IPS-15b (cell line): ENCODE measurements at regions not wholly inside any gene's neighbourhood (a gene's known extent, or its start where the extent isn't known, plus 50 kb on each side); places are given as distances from the start of the nearest gene placed in this dataset.

Experiments used
- H3K27me3 ChIP-seq: one replicate; pipeline ENCODE4 v1.6.1; 2013; ENCODE audit warnings: low read length; ENCODE audit not compliant: control insufficient read depth, insufficient read depth
- H3K36me3 ChIP-seq: one replicate; pipeline ENCODE4 v1.6.1; 2013; ENCODE audit warnings: low read length; ENCODE audit not compliant: control insufficient read depth, insufficient read depth
- H3K4me1 ChIP-seq: one replicate; pipeline ENCODE4 v1.6.1; 2013; ENCODE audit warnings: mild to moderate bottlenecking, low read length; ENCODE audit not compliant: control insufficient read depth, insufficient read depth
- H3K4me3 ChIP-seq: one replicate; pipeline ENCODE4 v1.5.1; 2013; ENCODE audit warnings: low read depth, low read length
- H3K9ac ChIP-seq: one replicate; pipeline ENCODE4 v1.6.1; 2013; ENCODE audit warnings: low read depth, mild to moderate bottlenecking, low read length
- H3K9me3 ChIP-seq: one replicate; pipeline ENCODE4 v1.6.1; 2013; ENCODE audit warnings: mild to moderate bottlenecking, low read length; ENCODE audit not compliant: control insufficient read depth, insufficient read depth

DNA sequence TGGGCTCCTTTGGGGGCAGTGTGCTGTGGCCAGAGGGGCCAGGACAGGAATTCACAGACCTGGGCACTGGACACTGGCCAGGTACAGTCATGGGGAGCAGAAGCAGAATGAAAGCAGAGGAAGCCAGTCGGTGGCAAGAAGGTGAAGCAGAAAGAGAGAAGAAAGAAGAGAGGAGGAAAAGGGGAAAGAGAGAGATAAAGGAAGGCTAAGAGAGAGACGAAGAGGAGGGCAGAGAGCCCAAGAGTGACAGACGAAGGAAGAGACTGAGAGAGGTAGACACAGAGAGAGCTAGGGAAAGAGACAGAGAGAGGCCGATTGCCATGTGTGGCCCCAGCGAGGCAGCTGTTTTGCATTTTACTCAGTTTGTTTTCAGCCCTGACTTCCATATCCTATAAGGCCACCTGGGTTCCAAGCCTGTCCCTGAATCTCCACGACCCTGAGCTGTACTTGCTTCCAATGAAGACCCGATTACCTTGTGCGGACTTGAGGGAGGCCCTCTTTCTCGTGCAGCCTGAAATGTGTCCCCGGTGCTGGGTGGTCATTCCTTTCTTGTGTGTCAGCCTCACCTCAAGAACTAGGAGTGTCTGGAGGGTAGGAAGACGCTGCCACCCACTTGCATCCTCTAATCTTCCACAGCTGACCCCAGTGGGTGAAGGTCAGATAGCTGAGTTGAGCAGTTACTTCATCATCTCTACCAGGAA lies 73.9 kb downstream of the LSM3 start:
- peaks cover 2% of the 10 kb centered on the region for H3K36me3 ChIP-seq
- H3K27me3 ChIP-seq: no peaks in the 10 kb centered on the region
- H3K4me3 ChIP-seq: no peak overlapping the region
- no peaks in the 10 kb centered on the region for H3K9me3 ChIP-seq
- H3K9ac ChIP-seq: no peak overlapping the region
- peaks cover 3% of the 10 kb centered on the region for H3K4me1 ChIP-seq

DNA sequence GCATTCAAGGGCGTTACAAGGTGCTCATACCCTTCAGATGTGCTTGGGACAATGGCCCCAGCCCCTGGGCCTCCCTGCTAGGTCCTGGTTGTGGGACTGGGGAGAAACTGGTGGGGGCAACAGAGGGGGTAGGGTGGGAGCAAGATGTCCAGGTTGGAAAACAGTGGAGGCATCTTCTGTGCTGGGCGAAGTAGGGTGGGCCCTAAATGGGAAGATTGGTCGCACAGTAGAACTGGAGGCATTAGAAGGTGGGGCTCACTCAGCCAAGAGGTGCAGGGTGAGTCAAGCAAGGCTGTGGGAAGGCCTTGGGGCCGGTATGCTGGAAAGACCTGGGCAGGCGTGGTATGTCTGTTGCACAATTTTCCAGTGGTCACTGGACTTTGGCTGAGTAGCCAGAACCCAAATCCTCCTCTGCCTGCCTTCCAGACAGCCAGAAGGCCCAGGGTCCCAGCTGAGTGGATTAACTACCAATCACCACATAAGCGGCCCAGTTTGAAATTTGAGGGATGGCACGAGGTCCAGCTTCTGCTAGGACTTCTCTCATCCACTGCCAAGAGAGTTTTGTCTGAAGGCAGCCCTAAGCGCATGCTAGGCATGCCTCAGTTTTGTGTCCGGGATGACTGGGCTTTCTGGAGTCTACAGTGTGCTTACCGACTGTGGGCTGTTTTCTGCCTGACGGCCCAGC lies 74.5 kb downstream of the LSM3 start:
- peaks cover 3% of the 10 kb centered on the region for H3K4me1 ChIP-seq
- H3K4me3 ChIP-seq: no peak overlapping the region
- no peak overlapping the region for H3K9ac ChIP-seq

DNA sequence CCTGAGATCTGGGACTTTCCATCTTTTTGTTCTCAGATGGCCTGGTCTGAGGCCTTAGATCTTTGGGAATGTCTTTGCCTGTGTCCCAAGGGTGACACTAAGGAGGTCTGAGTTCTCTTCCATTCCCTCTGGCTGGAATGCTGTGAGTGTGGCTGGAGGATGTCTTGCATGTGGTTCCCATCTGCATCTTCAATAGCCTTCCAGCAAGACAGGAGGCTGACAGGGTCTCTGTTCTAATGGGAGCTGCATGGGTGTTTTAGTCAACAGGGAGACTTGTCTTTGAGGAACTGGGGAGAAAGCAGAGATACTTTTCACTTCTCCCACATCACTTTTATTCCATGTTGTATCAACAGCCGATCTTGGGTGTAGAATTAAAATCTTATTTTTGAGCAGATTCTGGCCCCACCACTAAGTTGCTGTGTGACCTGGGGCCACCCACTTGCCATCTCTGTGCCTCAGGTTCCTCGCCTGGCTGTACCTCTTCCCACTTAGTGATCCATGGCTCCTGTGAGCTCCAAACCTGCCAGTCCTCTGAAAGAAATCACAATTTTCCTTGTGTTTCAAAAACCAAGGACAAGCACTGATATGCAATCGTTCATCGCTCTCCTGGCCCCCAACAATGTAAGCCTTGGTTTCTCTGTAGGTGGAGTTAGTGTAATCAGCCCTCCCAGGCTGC lies 75.2 kb downstream of the LSM3 start:
- H3K4me1 ChIP-seq: peaks cover 3% of the 10 kb centered on the region
- H3K9ac ChIP-seq: no peak overlapping the region
- H3K9me3 ChIP-seq: no peaks in the 10 kb centered on the region
- H3K36me3 ChIP-seq: no peaks in the 10 kb centered on the region
- H3K27me3 ChIP-seq: no peaks in the 10 kb centered on the region
- H3K4me3 ChIP-seq: no peak overlapping the region

More for the DNA sequence above, 74.5 kb downstream of the LSM3 start:
- Histone ChIP-seq H3K27me3 (no peaks in the 10 kb centered on the region), H3K36me3 (peaks cover 2% of the 10 kb centered on the region), H3K9me3 (no peaks in the 10 kb centered on the region)

DNA sequence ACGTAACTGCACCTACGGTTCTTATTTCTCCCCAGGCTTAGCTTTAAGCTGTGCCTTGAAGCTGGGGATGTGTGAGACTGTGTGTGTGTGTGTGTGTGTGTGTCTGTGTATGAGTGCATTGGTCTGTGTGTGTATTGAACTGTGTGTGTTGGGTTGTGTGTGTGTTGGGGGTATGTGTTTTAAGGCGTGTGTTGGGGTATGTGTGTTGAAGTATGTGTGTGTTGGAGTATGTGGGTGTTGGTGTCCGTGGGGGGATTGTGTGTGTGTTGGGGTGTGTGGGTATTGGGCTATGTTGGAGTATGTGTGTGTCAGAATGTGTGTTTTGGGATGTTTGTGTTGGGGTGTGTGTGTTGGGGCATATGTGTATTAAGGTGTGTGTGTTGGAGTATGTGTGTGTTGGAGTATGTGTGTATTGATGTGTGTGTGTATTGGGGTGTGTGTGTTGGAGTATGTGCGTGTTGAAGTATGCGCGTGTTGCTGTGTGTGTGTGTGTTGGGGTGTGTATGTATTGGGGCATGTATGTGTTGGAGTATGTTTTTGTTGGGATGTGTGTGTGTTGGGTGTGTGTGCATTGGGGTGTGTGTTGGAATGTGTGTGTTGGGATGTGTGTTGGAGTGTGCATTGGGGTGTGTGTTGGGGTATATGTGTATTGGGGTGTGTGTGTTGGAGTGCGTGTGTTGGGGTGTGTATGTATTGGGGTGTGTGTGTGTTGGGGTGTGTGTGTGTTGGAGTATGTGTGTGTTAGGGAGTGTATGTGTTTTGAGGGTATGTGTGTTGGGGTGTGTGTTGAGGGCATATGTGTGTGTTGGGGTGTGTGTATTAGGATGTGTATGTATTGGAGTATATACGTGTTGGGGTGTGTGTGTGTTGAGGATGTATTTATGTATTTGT lies 76.4 kb downstream of the LSM3 start:
- Histone ChIP-seq H3K4me3 (no peak overlapping the region), H3K36me3 (no peaks in the 10 kb centered on the region), H3K4me1 (peaks cover 3% of the 10 kb centered on the region), H3K9ac (no peak overlapping the region), H3K9me3 (no peaks in the 10 kb centered on the region), H3K27me3 (no peaks in the 10 kb centered on the region)

DNA sequence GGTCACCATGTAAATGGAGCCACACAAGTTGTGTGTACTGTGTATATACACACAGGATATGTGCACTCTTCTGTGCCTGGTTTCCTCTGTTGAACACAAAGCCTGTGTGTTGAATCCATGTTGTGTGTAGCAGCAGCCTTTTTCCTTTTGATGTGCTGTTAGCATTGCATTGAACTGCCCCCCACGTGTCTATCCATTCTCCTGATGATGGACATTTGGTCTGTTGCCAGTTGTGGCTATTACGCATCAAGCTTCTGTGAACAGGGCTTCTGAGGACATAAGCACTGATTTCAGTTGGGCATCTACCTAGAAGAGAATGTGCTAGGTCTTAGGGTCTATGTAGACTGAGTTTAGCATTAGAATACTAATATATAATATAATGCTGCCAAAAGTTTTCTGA lies 77.4 kb downstream of the LSM3 start:
- Histone ChIP-seq H3K4me1 (peaks cover 3% of the 10 kb centered on the region), H3K4me3 (no peak overlapping the region), H3K36me3 (no peaks in the 10 kb centered on the region), H3K9ac (no peak overlapping the region), H3K9me3 (no peaks in the 10 kb centered on the region), H3K27me3 (no peaks in the 10 kb centered on the region)

DNA sequence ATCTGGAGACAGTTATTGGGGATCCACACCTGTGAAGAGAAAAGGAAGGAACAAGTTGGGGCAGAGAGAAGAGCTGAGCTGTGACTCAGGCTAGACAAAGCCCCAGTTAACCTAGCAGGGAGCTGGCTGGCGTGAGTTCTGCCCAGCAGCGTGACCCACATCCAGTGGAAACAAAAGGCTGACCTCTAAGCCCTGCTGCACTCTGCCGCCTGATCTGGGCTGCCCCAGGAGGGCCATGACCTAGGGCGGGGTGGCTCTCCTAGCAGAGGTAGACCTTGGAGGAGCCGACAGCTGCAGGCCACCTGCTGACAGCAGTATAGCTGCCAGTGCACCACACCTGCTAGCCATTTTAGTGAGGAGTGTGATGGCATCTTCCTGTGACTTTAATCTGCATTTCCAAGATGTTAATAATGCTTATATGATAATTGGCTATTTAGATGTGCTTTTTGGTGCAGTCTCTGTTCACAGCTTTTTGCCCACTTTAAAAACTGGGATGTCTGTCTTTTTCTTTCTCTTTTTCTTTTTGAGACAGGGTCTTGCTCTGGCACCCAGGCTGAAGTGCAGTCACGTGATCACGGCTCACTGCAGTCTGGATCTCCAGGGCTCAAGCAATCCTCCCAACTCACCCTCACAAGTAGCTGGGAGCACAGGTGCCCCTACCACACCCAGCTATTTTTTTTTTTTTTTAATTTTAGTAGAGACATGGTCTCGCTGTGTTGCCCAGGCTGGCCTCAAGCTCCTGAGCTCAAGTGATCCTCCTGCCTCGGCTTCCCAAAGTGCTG lies 78.1 kb downstream of the LSM3 start:
- H3K9me3 ChIP-seq: no peaks in the 10 kb centered on the region
- peaks cover 3% of the 10 kb centered on the region for H3K4me1 ChIP-seq
- no peaks in the 10 kb centered on the region for H3K27me3 ChIP-seq
- H3K9ac ChIP-seq: no peak overlapping the region
- H3K36me3 ChIP-seq: no peaks in the 10 kb centered on the region
- H3K4me3 ChIP-seq: no peak overlapping the region

DNA sequence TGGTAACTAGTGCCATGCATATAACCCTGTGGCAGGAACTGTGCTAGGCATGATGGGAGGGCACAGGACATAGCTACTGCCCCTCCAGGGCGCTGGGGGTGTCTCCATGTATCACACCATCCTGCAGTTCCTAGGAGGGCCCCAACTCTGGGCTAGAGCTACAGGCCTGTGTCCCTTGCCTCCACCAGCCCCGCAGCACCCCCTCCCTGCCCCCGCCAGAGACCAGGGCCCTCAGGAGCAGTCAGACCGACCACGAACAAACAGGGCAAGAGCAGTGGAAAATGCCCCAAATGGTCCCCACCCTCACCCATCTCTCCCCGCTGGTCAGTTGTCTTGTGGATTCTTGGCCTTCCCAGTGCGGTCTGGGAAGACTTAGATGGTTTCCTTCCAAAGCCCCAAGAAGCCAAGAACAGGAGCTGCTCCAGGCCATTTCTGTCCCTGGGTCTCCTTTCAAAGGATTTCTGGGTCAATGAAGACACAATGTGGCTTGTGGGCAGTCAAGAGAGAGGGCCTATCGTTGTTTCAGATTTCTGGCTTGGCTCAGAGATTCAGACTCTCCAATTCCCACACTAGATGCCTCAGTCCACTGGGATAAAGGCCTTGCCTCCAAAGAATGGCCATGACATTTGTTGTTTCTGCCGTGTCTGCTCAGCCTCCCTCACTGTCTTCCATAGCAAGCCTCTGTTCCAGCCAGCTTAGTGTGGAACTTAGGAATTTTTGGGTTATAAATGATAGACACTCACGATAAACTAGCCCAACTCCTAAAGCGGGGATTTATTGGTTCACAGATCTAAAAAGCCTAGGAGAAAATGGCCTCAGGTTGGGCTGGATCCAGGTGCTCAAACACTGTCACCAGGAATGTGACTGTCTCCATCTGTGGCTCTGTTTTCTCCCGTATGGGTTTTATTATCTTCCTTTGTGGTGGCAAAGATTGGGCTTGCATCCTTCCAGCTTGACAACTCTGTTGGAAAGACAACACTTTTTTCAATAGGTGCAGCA lies 80.6 kb downstream of the LSM3 start:
- H3K27me3 ChIP-seq: no peaks in the 10 kb centered on the region

DNA sequence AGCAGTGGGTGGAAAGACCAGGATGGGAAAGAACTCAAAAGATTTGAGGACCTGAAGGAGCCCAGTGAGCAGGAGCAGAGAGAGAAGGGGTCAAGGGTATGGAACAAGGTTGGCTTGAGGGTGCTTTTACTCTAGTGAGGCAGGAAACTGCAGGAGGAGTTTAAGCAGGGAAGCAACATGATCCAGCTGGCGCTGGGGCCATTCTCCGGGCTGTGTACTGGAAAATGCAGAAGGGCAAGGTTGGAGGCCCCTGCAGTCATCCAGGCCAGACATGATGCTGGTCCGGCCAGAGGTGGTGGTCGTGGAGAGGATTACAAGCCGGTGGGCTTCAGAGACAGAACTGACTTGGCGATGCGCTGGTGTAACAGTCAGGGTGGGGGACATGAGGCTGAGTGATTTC lies 81.8 kb downstream of the LSM3 start:
- no peak overlapping the region for H3K4me3 ChIP-seq
- no peak overlapping the region for H3K9ac ChIP-seq
- H3K36me3 ChIP-seq: no peaks in the 10 kb centered on the region
- H3K9me3 ChIP-seq: no peaks in the 10 kb centered on the region
- peaks cover 3% of the 10 kb centered on the region for H3K4me1 ChIP-seq
- H3K27me3 ChIP-seq: no peaks in the 10 kb centered on the region

More for the DNA sequence above, 80.6 kb downstream of the LSM3 start:
- Histone ChIP-seq H3K9me3 (no peaks in the 10 kb centered on the region), H3K9ac (no peak overlapping the region), H3K4me3 (no peak overlapping the region), H3K36me3 (no peaks in the 10 kb centered on the region), H3K4me1 (peaks cover 3% of the 10 kb centered on the region)

DNA sequence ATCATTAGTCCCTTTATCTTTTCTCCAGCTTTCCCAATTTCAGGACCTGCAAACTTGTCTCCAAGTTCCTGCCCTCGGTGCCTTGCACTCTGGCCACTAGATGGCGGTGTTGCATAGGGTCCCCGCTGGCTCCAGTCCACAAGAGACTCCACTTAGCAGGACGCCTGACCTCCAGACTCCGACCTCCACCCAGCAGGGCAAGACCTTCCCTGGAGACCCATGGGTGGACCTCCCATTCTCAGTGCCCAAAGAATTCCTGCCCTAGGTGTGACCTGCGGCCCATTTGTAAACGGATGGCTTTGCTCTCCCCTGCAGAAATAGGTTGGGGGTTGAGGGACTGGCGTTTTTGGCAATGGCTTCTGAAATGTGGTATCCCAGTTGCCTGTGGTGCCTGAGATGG lies 82.6 kb downstream of the LSM3 start:
- Histone ChIP-seq H3K27me3 (no peaks in the 10 kb centered on the region), H3K9me3 (no peaks in the 10 kb centered on the region), H3K4me1 (peaks cover 3% of the 10 kb centered on the region), H3K36me3 (no peaks in the 10 kb centered on the region), H3K4me3 (no peak overlapping the region), H3K9ac (no peak overlapping the region)

DNA sequence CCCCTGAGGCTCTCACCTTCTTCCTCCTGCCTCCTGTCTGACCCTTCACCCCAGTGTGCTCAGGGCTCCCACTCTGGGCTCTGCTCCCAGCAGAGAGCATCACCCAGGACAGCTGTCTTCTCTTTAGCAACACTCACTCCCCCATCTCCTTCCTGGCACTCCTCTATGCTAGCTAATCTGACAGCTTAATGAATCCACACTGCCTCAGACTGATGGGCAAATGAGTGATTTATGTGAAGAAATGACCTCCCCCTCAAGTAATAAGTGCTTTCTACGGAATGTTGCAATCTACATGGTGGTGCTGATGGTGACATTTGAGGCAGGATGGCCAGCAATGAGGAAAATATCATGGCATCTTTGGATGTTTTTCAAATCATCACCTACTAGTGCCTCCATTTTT lies 83.6 kb downstream of the LSM3 start:
- no peak overlapping the region for H3K9ac ChIP-seq
- H3K4me3 ChIP-seq: no peak overlapping the region
- no peaks in the 10 kb centered on the region for H3K4me1 ChIP-seq
- no peaks in the 10 kb centered on the region for H3K36me3 ChIP-seq
- no peaks in the 10 kb centered on the region for H3K27me3 ChIP-seq
- no peaks in the 10 kb centered on the region for H3K9me3 ChIP-seq
